ENCODE measurements at regions not wholly inside any gene's neighbourhood (a gene's known extent, or its start where the extent isn't known, plus 50 kb on each side); places are given as distances from the start of the nearest gene placed in this dataset.

GRCh38 chr13:63910511-63910910, 2494.9 kb upstream of the PCDH20 start:
- Histone ChIP-seq H2BK120ac (ENCODE audit: low read depth, low read length) (no peak overlapping the region), H3K27ac (ENCODE audit: low read depth, low read length) (no peak overlapping the region), H4K5ac (ENCODE audit: low read length) (no peak overlapping the region), H2BK5ac (ENCODE audit: low read length) (no peak overlapping the region), H3K18ac (ENCODE audit: low read length) (no peak overlapping the region), H3K36me3 (ENCODE audit: control insufficient read depth, insufficient read depth, low read length) (no peaks in the 10 kb centered on the region), H2AK5ac (ENCODE audit: low read length) (no peak overlapping the region), H3K56ac (ENCODE audit: low read length) (no peak overlapping the region), H3K4ac (ENCODE audit: low read depth, low read length) (no peak overlapping the region), H4K8ac (ENCODE audit: low read depth, low read length) (no peak overlapping the region), H3K79me2 (ENCODE audit: control insufficient read depth, insufficient read depth, low read length) (no peaks in the 10 kb centered on the region), H3K79me1 (ENCODE audit: low read length) (no peaks in the 10 kb centered on the region), H3K4me2 (ENCODE audit: low read length) (no peak overlapping the region), H3K4me1 (ENCODE audit: control insufficient read depth, low read depth, low read length) (no peaks in the 10 kb centered on the region), H3K4me3 (ENCODE audit: low read length) (no peak overlapping the region), H3K23ac (ENCODE audit: low read length) (no peak overlapping the region), H2BK15ac (replicated peaks; ENCODE audit: low read depth) (no peak overlapping the region), H3K9ac (ENCODE audit: low read length) (no peak overlapping the region), H3K27me3 (ENCODE audit: insufficient read depth, low read length, poor library complexity) (no peaks in the 10 kb centered on the region)
- DNase-seq: peak; percentile 75
- no CpG with 5 or more reads among the region's 10 CpGs for WGBS (ENCODE audit: extremely low coverage, insufficient coverage, low lambda C conversion rate)

DNA sequence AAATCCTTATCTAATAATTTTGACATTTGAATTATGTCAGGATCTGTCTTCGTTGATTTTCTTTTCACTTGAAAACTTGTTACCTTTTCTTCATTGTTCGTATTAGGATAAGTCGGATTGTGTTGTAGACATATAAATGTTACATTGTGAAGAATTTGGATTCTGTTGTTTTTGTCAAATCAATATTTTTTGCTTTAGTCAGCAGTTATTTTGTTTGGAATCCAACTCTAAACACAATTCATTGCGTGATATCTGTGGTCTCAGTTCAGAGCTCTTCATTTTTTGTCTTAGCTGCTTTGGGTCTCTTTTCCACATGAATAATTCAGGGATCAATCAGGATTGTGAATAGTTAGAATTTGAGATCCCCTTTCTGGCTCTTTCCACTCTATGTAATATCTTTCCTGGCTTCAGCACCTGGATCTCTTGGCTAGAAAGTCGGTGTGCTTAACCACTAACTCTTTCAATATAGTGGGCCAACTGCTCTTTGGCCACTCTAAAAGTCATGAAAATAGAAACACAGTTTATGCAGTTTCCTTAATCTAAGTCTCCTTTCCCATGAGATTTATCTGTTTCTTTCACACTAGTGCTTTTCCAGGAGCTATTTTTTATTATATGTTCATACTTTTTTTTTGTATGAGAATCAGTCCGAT, 2494.2 kb upstream of the PCDH20 start:
- no peak overlapping the region for H4K8ac ChIP-seq (ENCODE audit: low read depth, low read length)

GRCh38 chr13:63902141-63902540, 2486.5 kb upstream of the PCDH20 start:
- WGBS (ENCODE audit: extremely low coverage, insufficient coverage, low lambda C conversion rate): no CpG with 5 or more reads among the region's 9 CpGs
- H4K8ac ChIP-seq (ENCODE audit: low read depth, low read length): no peak overlapping the region
- no peak overlapping the region for H3K4ac ChIP-seq (ENCODE audit: low read depth, low read length)

More for the DNA sequence above, 2494.2 kb upstream of the PCDH20 start:
- 100% methylated on average over 1 of the region's 6 CpGs for WGBS (ENCODE audit: extremely low coverage, insufficient coverage, low lambda C conversion rate)
- no peaks in the 10 kb centered on the region for H3K27me3 ChIP-seq (ENCODE audit: insufficient read depth, low read length, poor library complexity)
- H2BK5ac ChIP-seq (ENCODE audit: low read length): no peak overlapping the region
- H2AK5ac ChIP-seq (ENCODE audit: low read length): no peak overlapping the region
- H3K4ac ChIP-seq (ENCODE audit: low read depth, low read length): no peak overlapping the region
- H3K27ac ChIP-seq (ENCODE audit: low read depth, low read length): no peak overlapping the region
- no peaks in the 10 kb centered on the region for H3K36me3 ChIP-seq (ENCODE audit: control insufficient read depth, insufficient read depth, low read length)
- no peaks in the 10 kb centered on the region for H3K79me2 ChIP-seq (ENCODE audit: control insufficient read depth, insufficient read depth, low read length)
- no peak overlapping the region for H2BK15ac ChIP-seq (replicated peaks; ENCODE audit: low read depth)
- H3K4me2 ChIP-seq (ENCODE audit: low read length): no peak overlapping the region
- no peak for DNase-seq
- no peaks in the 10 kb centered on the region for H3K4me1 ChIP-seq (ENCODE audit: control insufficient read depth, low read depth, low read length)
- H3K9ac ChIP-seq (ENCODE audit: low read length): no peak overlapping the region
- no peak overlapping the region for H3K4me3 ChIP-seq (ENCODE audit: low read length)
- no peak overlapping the region for H2BK120ac ChIP-seq (ENCODE audit: low read depth, low read length)
- no peak overlapping the region for H3K18ac ChIP-seq (ENCODE audit: low read length)
- H3K23ac ChIP-seq (ENCODE audit: low read length): no peak overlapping the region
- H3K79me1 ChIP-seq (ENCODE audit: low read length): no peaks in the 10 kb centered on the region
- H3K56ac ChIP-seq (ENCODE audit: low read length): no peak overlapping the region
- no peak overlapping the region for H4K5ac ChIP-seq (ENCODE audit: low read length)

DNA sequence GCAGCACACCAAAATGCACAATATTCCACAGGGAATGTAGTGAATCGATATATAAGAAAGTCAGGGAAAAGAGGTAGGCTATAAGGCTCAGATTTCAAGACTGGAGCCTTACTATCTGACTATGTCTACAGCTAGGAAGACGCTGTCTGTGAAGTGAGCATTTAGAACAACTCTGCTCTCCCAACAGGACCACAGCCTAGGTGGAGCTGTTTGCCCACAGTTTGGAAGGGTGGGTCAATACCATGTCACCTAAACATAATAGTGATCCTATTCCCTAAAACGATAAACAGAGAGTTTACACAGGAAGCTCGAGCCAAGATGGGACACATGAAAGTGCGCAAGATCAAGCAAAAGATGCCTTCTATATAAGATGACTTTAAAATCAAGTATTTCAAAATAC, 2486.0 kb upstream of the PCDH20 start:
- Histone ChIP-seq H3K27ac (ENCODE audit: low read depth, low read length) (no peak overlapping the region), H2AK5ac (ENCODE audit: low read length) (no peak overlapping the region), H3K4me2 (ENCODE audit: low read length) (no peak overlapping the region), H2BK5ac (ENCODE audit: low read length) (no peak overlapping the region), H2BK15ac (replicated peaks; ENCODE audit: low read depth) (no peak overlapping the region), H3K4me3 (ENCODE audit: low read length) (no peak overlapping the region), H3K23ac (ENCODE audit: low read length) (no peak overlapping the region), H3K9ac (ENCODE audit: low read length) (no peak overlapping the region), H3K56ac (ENCODE audit: low read length) (no peak overlapping the region), H4K5ac (ENCODE audit: low read length) (no peak overlapping the region), H4K8ac (ENCODE audit: low read depth, low read length) (no peak overlapping the region), H3K4ac (ENCODE audit: low read depth, low read length) (no peak overlapping the region), H3K36me3 (ENCODE audit: control insufficient read depth, insufficient read depth, low read length) (no peaks in the 10 kb centered on the region), H3K79me1 (ENCODE audit: low read length) (no peaks in the 10 kb centered on the region), H3K4me1 (ENCODE audit: control insufficient read depth, low read depth, low read length) (no peaks in the 10 kb centered on the region), H3K27me3 (ENCODE audit: insufficient read depth, low read length, poor library complexity) (no peaks in the 10 kb centered on the region), H3K18ac (ENCODE audit: low read length) (no peak overlapping the region), H2BK120ac (ENCODE audit: low read depth, low read length) (no peak overlapping the region), H3K79me2 (ENCODE audit: control insufficient read depth, insufficient read depth, low read length) (no peaks in the 10 kb centered on the region)
- WGBS (ENCODE audit: extremely low coverage, insufficient coverage, low lambda C conversion rate): no CpG with 5 or more reads among the region's 5 CpGs
- DNase-seq: peak; percentile 29

More at GRCh38 chr13:63902141-63902540, 2486.5 kb upstream of the PCDH20 start:
- no peak overlapping the region for H2BK5ac ChIP-seq (ENCODE audit: low read length)
- no peak overlapping the region for H3K4me2 ChIP-seq (ENCODE audit: low read length)
- no peaks in the 10 kb centered on the region for H3K79me2 ChIP-seq (ENCODE audit: control insufficient read depth, insufficient read depth, low read length)
- no peaks in the 10 kb centered on the region for H3K27me3 ChIP-seq (ENCODE audit: insufficient read depth, low read length, poor library complexity)
- H4K5ac ChIP-seq (ENCODE audit: low read length): no peak overlapping the region
- no peak overlapping the region for H2BK15ac ChIP-seq (replicated peaks; ENCODE audit: low read depth)
- no peak for DNase-seq
- H3K56ac ChIP-seq (ENCODE audit: low read length): no peak overlapping the region
- H3K18ac ChIP-seq (ENCODE audit: low read length): no peak overlapping the region
- no peak overlapping the region for H3K4me3 ChIP-seq (ENCODE audit: low read length)
- no peak overlapping the region for H2AK5ac ChIP-seq (ENCODE audit: low read length)
- no peak overlapping the region for H3K23ac ChIP-seq (ENCODE audit: low read length)
- H3K36me3 ChIP-seq (ENCODE audit: control insufficient read depth, insufficient read depth, low read length): no peaks in the 10 kb centered on the region
- H2BK120ac ChIP-seq (ENCODE audit: low read depth, low read length): no peak overlapping the region
- H3K79me1 ChIP-seq (ENCODE audit: low read length): no peaks in the 10 kb centered on the region
- H3K9ac ChIP-seq (ENCODE audit: low read length): no peak overlapping the region
- no peaks in the 10 kb centered on the region for H3K4me1 ChIP-seq (ENCODE audit: control insufficient read depth, low read depth, low read length)
- H3K27ac ChIP-seq (ENCODE audit: low read depth, low read length): no peak overlapping the region

DNA sequence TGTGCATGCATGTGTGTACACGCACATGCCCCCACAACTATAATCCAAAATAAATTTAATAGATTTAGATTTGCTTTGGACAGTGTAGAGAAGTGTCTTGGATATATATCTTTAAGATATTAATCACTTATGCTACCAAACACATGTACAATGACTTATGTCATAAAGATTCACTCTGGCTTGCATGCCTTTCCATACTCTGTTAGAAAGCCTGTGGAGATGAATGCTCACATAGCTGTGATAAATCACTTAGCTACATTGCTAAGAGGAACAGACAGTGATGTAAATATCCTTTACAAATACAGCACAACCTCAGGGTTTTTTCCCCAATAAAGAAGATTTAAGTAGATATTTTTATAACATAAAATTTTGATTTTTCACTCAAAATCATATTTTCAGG, 2484.8 kb upstream of the PCDH20 start:
- Histone ChIP-seq H3K27me3 (ENCODE audit: insufficient read depth, low read length, poor library complexity) (no peaks in the 10 kb centered on the region), H4K5ac (ENCODE audit: low read length) (no peak overlapping the region), H3K79me1 (ENCODE audit: low read length) (no peaks in the 10 kb centered on the region), H3K18ac (ENCODE audit: low read length) (no peak overlapping the region), H4K8ac (ENCODE audit: low read depth, low read length) (no peak overlapping the region), H3K4me3 (ENCODE audit: low read length) (no peak overlapping the region), H2BK5ac (ENCODE audit: low read length) (no peak overlapping the region), H3K23ac (ENCODE audit: low read length) (no peak overlapping the region), H3K79me2 (ENCODE audit: control insufficient read depth, insufficient read depth, low read length) (no peaks in the 10 kb centered on the region), H3K4me1 (ENCODE audit: control insufficient read depth, low read depth, low read length) (no peaks in the 10 kb centered on the region), H3K56ac (ENCODE audit: low read length) (no peak overlapping the region), H3K9ac (ENCODE audit: low read length) (no peak overlapping the region), H2AK5ac (ENCODE audit: low read length) (no peak overlapping the region), H2BK120ac (ENCODE audit: low read depth, low read length) (no peak overlapping the region), H2BK15ac (replicated peaks; ENCODE audit: low read depth) (no peak overlapping the region), H3K27ac (ENCODE audit: low read depth, low read length) (no peak overlapping the region), H3K36me3 (ENCODE audit: control insufficient read depth, insufficient read depth, low read length) (no peaks in the 10 kb centered on the region), H3K4ac (ENCODE audit: low read depth, low read length) (no peak overlapping the region), H3K4me2 (ENCODE audit: low read length) (no peak overlapping the region)
- no CpG with 5 or more reads among the region's 1 CpG for WGBS (ENCODE audit: extremely low coverage, insufficient coverage, low lambda C conversion rate)
- no peak for DNase-seq

- H3K4ac ChIP-seq (ENCODE audit: low read depth, low read length): no peak overlapping the region
- no peak overlapping the region for H3K56ac ChIP-seq (ENCODE audit: low read length)
- no peak overlapping the region for H2BK15ac ChIP-seq (replicated peaks; ENCODE audit: low read depth)
- no peak overlapping the region for H3K18ac ChIP-seq (ENCODE audit: low read length)
- H3K9ac ChIP-seq (ENCODE audit: low read length): no peak overlapping the region
- H2BK120ac ChIP-seq (ENCODE audit: low read depth, low read length): no peak overlapping the region
- H3K4me2 ChIP-seq (ENCODE audit: low read length): no peak overlapping the region
- H3K4me3 ChIP-seq (ENCODE audit: low read length): no peak overlapping the region
- H3K27me3 ChIP-seq (ENCODE audit: insufficient read depth, low read length, poor library complexity): no peaks in the 10 kb centered on the region
- no peak overlapping the region for H4K5ac ChIP-seq (ENCODE audit: low read length)
- H4K8ac ChIP-seq (ENCODE audit: low read depth, low read length): no peak overlapping the region
- no peaks in the 10 kb centered on the region for H3K79me2 ChIP-seq (ENCODE audit: control insufficient read depth, insufficient read depth, low read length)
- H3K79me1 ChIP-seq (ENCODE audit: low read length): no peaks in the 10 kb centered on the region
- H2AK5ac ChIP-seq (ENCODE audit: low read length): no peak overlapping the region
- no peak overlapping the region for H3K27ac ChIP-seq (ENCODE audit: low read depth, low read length)
- no peak for DNase-seq
- no peaks in the 10 kb centered on the region for H3K4me1 ChIP-seq (ENCODE audit: control insufficient read depth, low read depth, low read length)
- no peak overlapping the region for H2BK5ac ChIP-seq (ENCODE audit: low read length)
- H3K36me3 ChIP-seq (ENCODE audit: control insufficient read depth, insufficient read depth, low read length): no peaks in the 10 kb centered on the region
- no peak overlapping the region for H3K23ac ChIP-seq (ENCODE audit: low read length)
Measured at GRCh38 chr13:63896321-63896720, 2480.7 kb upstream of the PCDH20 start.
